Esophagus squamous epithelium (tissue), 5 donors: ENCODE measurements at regions not wholly inside any gene's neighbourhood (a gene's known extent, or its start where the extent isn't known, plus 50 kb on each side); places are given as distances from the start of the nearest gene placed in this dataset.

ENCODE experiments used
- DNase-seq: peaks from one replicate; lab custom pipeline; 2025; lab: John Stamatoyannopoulos, UW
- H3K27ac ChIP-seq, 4 donors: fragments of 200-600 bp; sonication (generic); one replicate each; pipeline ENCODE4 v1.5.1; 2016 to 2019; ENCODE audit warnings: mild to moderate bottlenecking in 1 of 4
- H3K27me3 ChIP-seq, 4 donors: fragments of 200-600 bp; sonication (generic); 1 replicate in 3 of 4; 2 replicates in 1 of 4; pipeline versions ENCODE4 v1.5.1 to v1.6.0; 2017 to 2021; ENCODE audit warnings: antibody characterized with exemption in 1 of 4
- H3K36me3 ChIP-seq, 3 donors: fragments of 200-600 bp; sonication (generic); one replicate each; pipeline ENCODE4 v1.5.1; 2016 to 2019
- H3K4me1 ChIP-seq, 3 donors: fragments of 200-600 bp; sonication (generic); one replicate each; pipeline ENCODE4 v1.5.1; 2017 to 2019
- H3K4me3 ChIP-seq, 4 donors: fragments of 200-600 bp; sonication (generic); 1 replicate in 3 of 4; 2 replicates in 1 of 4; pipeline ENCODE4 v1.5.1; 2016 to 2019; ENCODE audit warnings: mild to moderate bottlenecking in 2 of 4, moderate library complexity in 1 of 4
- H3K9me3 ChIP-seq, 3 donors: fragments of 200-600 bp; sonication (generic); one replicate each; pipeline ENCODE4 v1.5.1; 2016 to 2019
- CTCF ChIP-seq, 6 experiments: fragments of 450-650 bp in 4 of 6; fragments of 200-600 bp in 2 of 6; sonication (generic) in 2 of 6; IDR thresholded peaks; one replicate each; pipeline ENCODE4 v1.5.1; 2016 to 2019; ENCODE audit warnings: antibody characterized with exemption in 6 of 6, mild to moderate bottlenecking in 4 of 6, moderate library complexity in 4 of 6
- POLR2A ChIP-seq, 4 donors: fragments of 450-650 bp; IDR thresholded peaks; one replicate each; pipeline ENCODE4 v1.6.1; 2017; ENCODE audit warnings: antibody characterized with exemption in 4 of 4, mild to moderate bottlenecking in 4 of 4, moderate library complexity in 3 of 4
- WGBS, 2 donors: methylation state at CpG; one replicate each; pipeline ENCODE4 v1.1.5; 2018; 5-methylcytosine and 5-hydroxymethylcytosine counted together
- intact Hi-C: fragments of 100-400 bp; cut with DNase I; formaldehyde crosslinking; loops from one replicate; pipeline ENCODE4 v1.15.0; 2022
- donor health status: DM: yes; HTN: yes; CAD: no.

GRCh38 chr9:134564431-134565170, 77.0 kb upstream of the COL5A1 start:
- DNase-seq = no peak
- H3K9me3 ChIP-seq = peaks cover 0 to 11% (median 0%) of the 10 kb centered on the region in 3 donors
- WGBS, 2 donors = 72 to 75% methylated on average over 16 of the region's 16 CpGs
- TF ChIP-seq POLR2A (IDR thresholded peaks at IDR 0.05) (no peak), CTCF (IDR thresholded peaks at IDR 0.05) (no peak)
- H3K27ac ChIP-seq = no peak overlapping the region
- H3K4me3 ChIP-seq = no peak overlapping the region
- no peaks in the 10 kb centered on the region for H3K27me3 ChIP-seq
- intact Hi-C loops = no loop called here
- no peaks in the 10 kb centered on the region for H3K36me3 ChIP-seq
- H3K4me1 ChIP-seq = no peaks in the 10 kb centered on the region

GRCh38 chr9:134565316-134565915, 76.2 kb upstream of the COL5A1 start:
- no peak overlapping the region for H3K27ac ChIP-seq
- H3K4me3 ChIP-seq = no peak overlapping the region
- H3K9me3 ChIP-seq = peaks cover 0 to 11% (median 0%) of the 10 kb centered on the region in 3 donors
- TF ChIP-seq CTCF (IDR thresholded peaks at IDR 0.05) = no peak
- no peak for TF ChIP-seq POLR2A (IDR thresholded peaks at IDR 0.05)
- WGBS, 2 donors = 87 to 92% methylated on average over 12 to 13 of the region's 14 CpGs
- no peaks in the 10 kb centered on the region for H3K27me3 ChIP-seq
- DNase-seq = no peak
- no peaks in the 10 kb centered on the region for H3K36me3 ChIP-seq
- H3K4me1 ChIP-seq = no peaks in the 10 kb centered on the region
- intact Hi-C loops = no loop called here

GRCh38 chr9:134566196-134566847, 75.3 kb upstream of the COL5A1 start:
- DNase-seq = no peak
- Histone ChIP-seq H3K4me3 (no peak overlapping the region), H3K36me3 (no peaks in the 10 kb centered on the region), H3K27me3 (no peaks in the 10 kb centered on the region), H3K27ac (no peak overlapping the region), H3K4me1 (no peaks in the 10 kb centered on the region), H3K9me3 (peaks cover 0 to 11% (median 0%) of the 10 kb centered on the region in 3 donors)
- intact Hi-C loops = no loop called here
- TF ChIP-seq CTCF (IDR thresholded peaks at IDR 0.05) = no peak
- 88 to 91% methylated on average over 15 to 17 of the region's 18 CpGs for WGBS, 2 donors

GRCh38 chr9:134566936-134567335, 74.7 kb upstream of the COL5A1 start:
- DNase-seq = no peak
- peaks cover 0 to 11% (median 0%) of the 10 kb centered on the region in 3 donors for H3K9me3 ChIP-seq
- no peaks in the 10 kb centered on the region for H3K27me3 ChIP-seq
- no peak for TF ChIP-seq POLR2A (IDR thresholded peaks at IDR 0.05)
- no peak for TF ChIP-seq CTCF (IDR thresholded peaks at IDR 0.05)
- no peak overlapping the region for H3K4me3 ChIP-seq
- intact Hi-C loops = no loop called here
- H3K36me3 ChIP-seq = no peaks in the 10 kb centered on the region
- 61 to 93% methylated on average over 3 to 5 of the region's 5 CpGs for WGBS, 2 donors
- no peaks in the 10 kb centered on the region for H3K4me1 ChIP-seq
- H3K27ac ChIP-seq = no peak overlapping the region

GRCh38 chr9:134568116-134568515, 73.5 kb upstream of the COL5A1 start:
- Histone ChIP-seq H3K27me3 (no peaks in the 10 kb centered on the region), H3K36me3 (no peaks in the 10 kb centered on the region), H3K27ac (no peak overlapping the region), H3K9me3 (peaks cover 0 to 11% (median 0%) of the 10 kb centered on the region in 3 donors), H3K4me3 (no peak overlapping the region), H3K4me1 (no peaks in the 10 kb centered on the region)
- intact Hi-C loops = no loop called here
- WGBS, 2 donors = 42 to 73% methylated on average over 2 to 4 of the region's 5 CpGs
- TF ChIP-seq CTCF (IDR thresholded peaks at IDR 0.05) = no peak
- TF ChIP-seq POLR2A (IDR thresholded peaks at IDR 0.05) = no peak
- DNase-seq = no peak
